Limb (tissue), 2 donors: ENCODE measurements at regions not wholly inside any gene's neighbourhood (a gene's known extent, or its start where the extent isn't known, plus 50 kb on each side); places are given as distances from the start of the nearest gene placed in this dataset.
A peak's percentile ranks its signal among the peaks of the same experiment; 100 is the strongest.

Experiments used
- DNase-seq, 2 donors: peaks; one replicate each; pipeline ENCODE4 v3.0.0-alpha.2; 2016; ENCODE audit errors: extremely low spot score in 2 of 2

DNA sequence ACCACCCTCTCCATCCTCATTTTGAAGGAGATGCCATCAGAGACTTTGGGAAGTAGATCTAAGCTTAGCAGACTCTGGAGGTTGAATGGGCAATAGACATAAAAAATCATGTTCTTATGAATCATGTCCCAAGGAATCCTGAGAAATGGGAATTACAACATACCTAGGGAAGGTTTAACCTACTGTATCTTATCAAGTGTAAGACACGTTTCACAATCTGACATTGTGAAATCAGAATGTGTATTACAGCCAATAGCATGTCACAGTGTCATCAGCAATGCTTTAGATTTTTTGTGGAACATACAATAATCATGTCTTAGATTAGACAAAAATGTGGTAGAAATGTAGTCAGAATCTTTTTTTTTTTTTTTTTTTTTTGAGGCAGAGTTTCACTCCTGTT is 332.4 kb upstream of the TLE3 start:
- no peak for DNase-seq

- no peak for DNase-seq
These were observed 331.5 kb upstream of the TLE3 start for GRCh38 chr15:70429056-70429722.

GRCh38 chr15:70428211-70428822 is 330.6 kb upstream of the TLE3 start:
- no peak for DNase-seq

DNA sequence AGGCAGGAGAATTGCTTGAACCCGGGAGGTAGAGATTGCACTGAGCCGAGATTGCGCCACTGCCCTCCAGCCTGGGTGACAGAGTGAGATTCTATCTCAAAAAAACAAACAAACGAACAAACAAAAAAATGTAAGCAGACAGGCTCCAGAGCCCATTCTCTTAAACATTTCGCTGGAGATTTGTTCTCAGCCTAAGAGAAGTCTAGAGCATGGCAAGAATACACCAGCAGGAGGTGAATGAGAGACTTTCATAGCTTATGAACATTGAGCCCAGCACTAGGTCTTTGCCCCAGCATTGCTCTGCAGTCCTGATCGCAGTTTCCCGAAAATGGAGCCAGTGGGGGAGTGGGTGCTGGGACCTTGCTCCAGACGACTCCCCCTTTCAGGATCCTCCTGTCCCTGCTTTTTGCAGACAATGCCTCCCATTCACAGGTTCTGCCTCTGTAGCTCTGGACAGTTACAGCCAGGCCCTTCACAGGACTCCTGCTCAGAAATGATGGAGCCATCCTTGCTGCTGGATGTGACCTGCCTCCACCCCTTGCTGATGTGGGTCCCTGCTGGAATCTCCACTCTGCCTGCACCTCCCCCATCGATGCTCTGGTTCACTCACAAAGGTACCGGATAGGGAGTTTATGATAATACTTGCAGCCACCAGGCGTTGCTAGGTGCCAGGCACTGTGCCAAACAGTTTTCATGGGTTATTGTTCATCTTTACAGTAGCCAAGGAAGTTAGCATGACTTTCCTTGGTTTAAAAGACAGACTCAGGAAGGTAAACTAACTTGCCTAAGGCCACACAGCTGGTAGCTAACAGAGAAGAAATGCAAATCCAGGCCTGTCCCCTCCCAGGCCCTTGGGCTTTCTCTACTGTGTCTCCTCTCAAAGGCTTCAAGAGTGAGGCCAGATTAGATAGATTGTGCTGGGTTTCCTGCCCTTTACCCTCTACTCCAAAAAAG is 329.7 kb upstream of the TLE3 start:
- DNase-seq: no peak

DNA sequence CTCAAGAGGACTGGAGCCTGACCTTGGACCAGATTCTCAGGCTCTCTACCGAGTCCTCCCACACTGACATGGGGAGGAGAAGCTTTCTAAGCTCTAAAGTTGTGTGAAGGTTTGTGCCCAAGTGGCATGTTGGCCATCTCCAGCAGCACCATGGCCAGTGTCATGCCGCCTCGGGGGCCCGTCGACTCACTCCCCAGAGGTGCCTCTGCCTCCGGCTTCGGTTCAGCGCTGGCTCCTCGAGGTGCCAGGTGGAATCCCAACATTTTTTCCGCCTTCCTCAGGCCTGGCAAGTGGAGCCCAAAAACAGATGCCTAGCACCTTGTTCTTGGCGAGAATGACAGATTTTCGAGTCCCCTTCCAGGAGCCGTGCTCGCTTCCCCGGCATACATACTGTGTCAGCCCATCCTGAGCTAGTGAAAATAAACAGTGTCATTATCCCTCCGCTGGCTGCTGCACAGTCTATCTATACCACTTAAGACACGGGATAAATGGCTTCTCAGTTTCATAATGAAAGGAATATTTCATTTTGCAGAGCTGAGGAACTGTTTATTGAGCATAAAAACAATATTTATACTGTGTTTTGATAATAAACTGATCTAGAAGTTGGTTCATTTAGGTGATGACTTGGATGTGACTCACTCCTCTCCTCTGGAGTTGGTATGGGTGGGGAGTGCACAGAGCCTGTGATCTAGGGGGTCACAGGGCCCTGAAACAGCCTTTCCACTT is 328.5 kb upstream of the TLE3 start:
- no peak for DNase-seq

GRCh38 chr15:70424937-70425411 is 327.3 kb upstream of the TLE3 start:
- DNase-seq: no peak

DNA sequence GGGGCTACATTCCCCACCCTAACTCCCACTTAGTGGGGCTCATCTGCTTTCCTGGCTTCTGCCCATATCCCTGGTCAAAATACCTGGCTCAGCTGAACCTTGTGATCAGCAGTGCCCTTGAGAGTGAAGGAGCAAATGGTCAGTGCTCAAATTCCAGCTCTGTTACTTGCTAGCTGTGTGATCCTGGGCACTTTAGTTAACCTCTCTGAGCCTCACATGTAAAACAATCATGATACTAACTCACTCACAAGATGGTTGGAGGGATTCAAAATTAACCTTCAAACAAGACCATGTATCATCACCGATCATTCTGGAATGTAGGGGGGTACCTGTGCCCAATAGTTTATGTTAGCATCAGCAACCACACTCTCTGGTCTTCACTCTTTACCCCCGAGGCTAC is 325.6 kb upstream of the TLE3 start:
- DNase-seq: no peak

DNA sequence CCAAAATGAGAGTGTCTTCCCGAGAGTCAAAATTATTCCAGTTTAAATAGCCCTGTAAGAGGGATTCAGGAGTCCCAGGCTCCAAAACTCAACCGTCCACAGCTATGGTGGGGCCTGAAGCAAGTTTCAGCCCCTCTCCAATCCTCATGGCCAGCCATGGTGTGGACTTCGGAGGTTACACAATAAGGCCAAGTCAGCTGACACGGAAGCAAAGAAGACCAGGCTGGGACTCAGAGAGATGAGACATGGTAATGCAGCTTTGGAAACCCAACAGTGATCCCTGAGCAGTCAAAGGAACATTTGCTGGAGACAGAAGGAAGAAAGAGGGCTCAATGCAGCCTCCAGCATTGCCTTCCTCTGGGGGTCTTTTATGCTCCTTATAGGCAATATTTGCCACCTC is 324.6 kb upstream of the TLE3 start:
- DNase-seq: no peak

- DNase-seq: no peak
These were observed 323.3 kb upstream of the TLE3 start for GRCh38 chr15:70420948-70421482.

GRCh38 chr15:70420086-70420947 is 322.6 kb upstream of the TLE3 start:
- no peak for DNase-seq

DNA sequence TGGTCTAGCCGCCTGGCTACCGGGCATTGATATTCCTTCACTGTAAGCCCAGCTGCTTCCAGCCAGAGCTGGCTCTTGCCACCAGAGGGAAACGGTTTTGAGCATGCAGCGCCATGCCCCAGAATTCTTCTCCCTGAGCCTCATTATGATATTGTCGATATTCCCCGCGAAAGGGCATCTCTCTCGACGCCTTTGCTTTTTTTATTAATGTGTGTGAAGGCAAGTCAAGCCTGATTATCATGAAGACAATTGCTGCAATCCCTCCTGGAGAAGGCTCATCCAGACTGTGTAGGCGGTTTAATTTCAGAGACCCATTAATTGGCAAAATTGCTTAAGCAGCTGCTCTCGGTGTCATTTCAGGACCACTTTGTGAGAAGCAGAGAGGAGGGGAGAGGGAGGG is 321.2 kb upstream of the TLE3 start:
- no peak for DNase-seq

GRCh38 chr15:70417535-70417934 is 319.8 kb upstream of the TLE3 start:
- no peak for DNase-seq

DNA sequence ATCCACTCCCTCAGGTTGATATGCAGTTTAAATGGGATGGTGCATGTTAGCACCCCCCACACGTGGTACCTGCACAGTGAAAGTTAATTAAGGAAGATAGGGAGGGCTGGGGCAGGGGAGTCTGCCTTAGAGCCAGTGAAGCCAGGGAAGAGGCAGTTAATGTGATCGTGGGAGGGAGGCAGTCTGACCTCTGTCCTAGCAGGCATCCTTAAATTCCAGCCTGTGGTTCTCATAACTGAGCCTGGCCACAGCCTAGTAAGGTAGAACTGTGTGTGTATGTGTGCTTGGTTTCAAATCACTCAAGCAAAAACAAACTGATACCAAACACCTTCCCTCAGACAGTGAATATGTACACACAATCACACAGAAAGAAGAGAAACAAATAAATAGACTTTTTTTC is 319.1 kb upstream of the TLE3 start:
- DNase-seq: no peak

- peak; percentile 36 to 63 for DNase-seq
These were observed 317.7 kb upstream of the TLE3 start for GRCh38 chr15:70415398-70415797.

- peak in 1 of 2 donors; percentile 19 for DNase-seq
These were observed 316.9 kb upstream of the TLE3 start for GRCh38 chr15:70414626-70415025.

GRCh38 chr15:70412794-70413193 is 315.1 kb upstream of the TLE3 start:
- no peak for DNase-seq

DNA sequence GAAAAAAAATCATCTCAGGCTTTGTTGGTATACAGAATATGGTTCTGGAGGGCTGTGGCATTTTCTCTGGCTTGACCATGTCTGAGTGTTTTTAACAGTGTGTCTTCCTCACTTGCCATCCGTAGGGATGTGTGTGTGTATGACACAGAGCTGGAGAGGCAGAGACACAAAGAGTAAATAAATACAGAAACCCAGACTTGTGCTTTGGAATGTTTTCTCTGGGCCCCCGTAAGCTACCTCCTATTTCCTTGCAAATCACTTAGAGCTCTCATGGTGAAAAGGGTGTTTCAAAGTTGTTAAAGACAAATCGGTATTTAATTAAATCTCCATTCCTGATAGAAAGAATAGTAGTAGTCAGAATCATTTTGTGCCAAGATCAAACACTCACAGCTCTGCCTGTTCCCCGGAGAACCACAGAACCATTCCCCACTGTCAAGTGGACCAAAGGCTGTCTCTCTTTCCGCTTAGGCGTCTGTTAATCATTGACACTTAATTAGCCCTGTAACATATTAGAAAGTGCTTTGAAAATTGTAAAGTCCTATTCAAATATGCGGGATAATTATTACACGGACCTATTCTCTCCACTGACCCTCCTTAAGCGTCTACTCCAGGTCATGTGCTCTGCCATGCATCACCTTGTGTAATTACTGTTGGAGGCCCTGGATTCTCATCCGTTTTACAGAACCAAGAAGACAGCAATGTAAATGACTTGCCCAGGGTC is 313.6 kb upstream of the TLE3 start:
- DNase-seq: peak in 1 of 2 donors; percentile 3

DNA sequence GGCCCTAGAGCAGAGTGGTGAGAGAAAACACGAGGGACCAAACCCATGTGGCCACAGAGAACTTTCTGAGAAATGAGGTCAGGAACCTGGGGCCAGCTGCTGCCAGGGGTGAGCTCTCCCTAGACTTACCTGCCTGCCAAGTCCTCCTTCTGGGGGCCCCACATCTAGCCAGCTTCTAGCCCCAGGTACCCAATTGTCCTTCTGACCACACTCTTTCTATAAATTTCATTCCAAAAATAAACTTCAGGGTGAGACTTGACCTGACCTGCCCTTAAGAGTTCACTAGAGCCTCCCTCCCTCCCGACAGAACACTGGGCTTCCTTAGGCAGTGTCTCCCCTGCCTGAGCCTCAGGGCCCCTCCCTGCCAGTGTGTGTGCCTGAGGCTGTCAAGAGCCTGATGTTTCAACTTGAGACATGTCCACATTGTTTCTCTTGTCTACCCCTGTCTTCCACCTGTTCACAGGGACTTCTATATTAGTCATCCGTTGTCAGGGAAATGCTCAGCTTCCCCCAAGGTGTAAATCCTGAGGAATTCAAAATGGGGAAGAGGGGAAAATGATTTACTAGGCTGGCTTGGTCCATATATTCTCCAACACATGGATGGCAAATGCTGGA is 312.8 kb upstream of the TLE3 start:
- DNase-seq: no peak

- DNase-seq: no peak
These were observed 311.7 kb upstream of the TLE3 start for GRCh38 chr15:70409388-70409787.
